ENCODE measurements at regions not wholly inside any gene's neighbourhood (a gene's known extent, or its start where the extent isn't known, plus 50 kb on each side); places are given as distances from the start of the nearest gene placed in this dataset.

DNA sequence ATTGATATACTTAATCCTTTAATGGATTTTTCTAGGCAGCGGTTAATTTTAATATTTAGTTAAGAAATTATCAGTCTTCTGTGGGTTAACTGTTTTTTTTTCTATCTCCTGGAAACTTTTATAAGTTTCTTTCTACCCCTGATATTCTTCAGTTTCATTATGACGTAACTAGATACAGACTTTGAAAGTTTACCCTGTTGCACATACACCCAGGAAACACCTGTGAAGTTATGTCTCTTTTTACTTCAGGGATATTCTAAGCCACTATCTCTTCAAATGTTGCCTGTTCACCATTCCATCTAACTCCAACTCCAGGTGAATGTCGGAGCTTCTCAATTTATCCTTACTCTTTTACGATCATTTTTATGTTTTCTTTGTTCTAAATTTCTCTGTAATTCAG lies 329.0 kb downstream of the ICE1 start:
- Histone ChIP-seq H2AK5ac (ENCODE audit: insufficient read length, low read length) (no peak overlapping the region), H4K5ac (ENCODE audit: insufficient read length, low read depth, low read length) (no peak overlapping the region), H2BK20ac (ENCODE audit: low read depth, low read length, poor library complexity, severe bottlenecking) (no peak overlapping the region), H3K79me2 (ENCODE audit: insufficient read depth, low read length) (no peaks in the 10 kb centered on the region), H3K14ac (ENCODE audit: insufficient read depth, low read length) (no peak overlapping the region), H3K27me3 (ENCODE audit: insufficient read depth, low read length) (no peaks in the 10 kb centered on the region), H2AFZ (ENCODE audit: low read length) (no peak overlapping the region), H2BK15ac (ENCODE audit: low read depth, low read length) (no peak overlapping the region), H3K4me1 (ENCODE audit: insufficient read depth, low read length) (no peaks in the 10 kb centered on the region), H3K23me2 (ENCODE audit: insufficient read length, low read depth, low read length, poor library complexity, severe bottlenecking) (no peaks in the 10 kb centered on the region), H3K9ac (ENCODE audit: extremely low read depth, insufficient read length, low read length) (no peak overlapping the region), H3K23ac (ENCODE audit: insufficient read length, low read depth, low read length) (no peak overlapping the region), H3K18ac (ENCODE audit: insufficient read length, low read depth, low read length) (no peak overlapping the region), H2BK5ac (ENCODE audit: insufficient read length, low read length) (no peak overlapping the region), H3K79me1 (ENCODE audit: insufficient read depth, low read depth, low read length, poor library complexity, severe bottlenecking) (no peaks in the 10 kb centered on the region), H4K91ac (ENCODE audit: insufficient read length, low read depth, low read length) (no peak overlapping the region), H4K8ac (replicated peaks; ENCODE audit: insufficient read length, low read depth, low read length) (no peak overlapping the region), H3K56ac (ENCODE audit: insufficient read length, low read depth, low read length) (no peak overlapping the region), H3K9me3 (ENCODE audit: control insufficient read depth, low read depth, low read length) (no peaks in the 10 kb centered on the region), H3T11ph (ENCODE audit: low read length) (no peak overlapping the region), H3K4me2 (ENCODE audit: insufficient read depth, insufficient read length, low read length) (no peak overlapping the region), H2BK12ac (ENCODE audit: insufficient read length, low read depth, low read length) (no peak overlapping the region), H3K4ac (ENCODE audit: low read depth, low read length) (no peak overlapping the region), H3K27ac (ENCODE audit: insufficient read length, low read depth, low read length) (no peak overlapping the region), H4K20me1 (ENCODE audit: control insufficient read depth, insufficient read depth, insufficient read length) (no peaks in the 10 kb centered on the region), H2BK120ac (ENCODE audit: low read depth, low read length, poor library complexity, severe bottlenecking) (no peak overlapping the region)
- TF ChIP-seq, protein P1, sequence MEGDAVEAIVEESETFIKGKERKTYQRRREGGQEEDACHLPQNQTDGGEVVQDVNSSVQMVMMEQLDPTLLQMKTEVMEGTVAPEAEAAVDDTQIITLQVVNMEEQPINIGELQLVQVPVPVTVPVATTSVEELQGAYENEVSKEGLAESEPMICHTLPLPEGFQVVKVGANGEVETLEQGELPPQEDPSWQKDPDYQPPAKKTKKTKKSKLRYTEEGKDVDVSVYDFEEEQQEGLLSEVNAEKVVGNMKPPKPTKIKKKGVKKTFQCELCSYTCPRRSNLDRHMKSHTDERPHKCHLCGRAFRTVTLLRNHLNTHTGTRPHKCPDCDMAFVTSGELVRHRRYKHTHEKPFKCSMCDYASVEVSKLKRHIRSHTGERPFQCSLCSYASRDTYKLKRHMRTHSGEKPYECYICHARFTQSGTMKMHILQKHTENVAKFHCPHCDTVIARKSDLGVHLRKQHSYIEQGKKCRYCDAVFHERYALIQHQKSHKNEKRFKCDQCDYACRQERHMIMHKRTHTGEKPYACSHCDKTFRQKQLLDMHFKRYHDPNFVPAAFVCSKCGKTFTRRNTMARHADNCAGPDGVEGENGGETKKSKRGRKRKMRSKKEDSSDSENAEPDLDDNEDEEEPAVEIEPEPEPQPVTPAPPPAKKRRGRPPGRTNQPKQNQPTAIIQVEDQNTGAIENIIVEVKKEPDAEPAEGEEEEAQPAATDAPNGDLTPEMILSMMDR (conservative IDR thresholded peaks at IDR 0.05) = no peak
- peaks cover 0 to 4% (median 3%) of the 10 kb centered on the region in 3 experiments; a peak in 2 of 7 replicates for H3K36me3 Mint-ChIP-seq (ENCODE audit: insufficient read depth in 1 of 3, low read depth in 3 of 3)
- H3K27me3 Mint-ChIP-seq (ENCODE audit: low read depth) = no peaks in the 10 kb centered on the region
- peaks cover 3% of the 10 kb centered on the region in 2 experiments; a peak in 3 of 5 replicates for H3K9me3 Mint-ChIP-seq
- no peak overlapping the region for H3K27ac Mint-ChIP-seq
- peaks cover 8 to 14% of the 10 kb centered on the region in 2 experiments for H3K4me1 Mint-ChIP-seq
- no CpG with 5 or more reads among the region's 4 CpGs for WGBS (ENCODE audit: extremely low coverage, insufficient read length, low lambda C conversion rate)
- DNase-seq = no peak
- no peak overlapping the region for H3K4me3 Mint-ChIP-seq
